D341Med (cell line): ENCODE measurements at regions not wholly inside any gene's neighbourhood (a gene's known extent, or its start where the extent isn't known, plus 50 kb on each side); places are given as distances from the start of the nearest gene placed in this dataset.
"Not testable (repeated sequence)": the region's sequence is repeated elsewhere in the genome, so short reads cannot be mapped to it uniquely, and the experiment has no call there.

Experiments used
- DNase-seq: peaks from one replicate; pipeline ENCODE4 v3.0.0; 2012; ENCODE audit warnings: low spot score

- peak; percentile 32 for DNase-seq
Observed at GRCh38 chr14:85883101-85883500, 353.2 kb downstream of the FLRT2 start.

- DNase-seq = no peak
Observed at GRCh38 chr14:85881935-85882334, 352.0 kb downstream of the FLRT2 start.

- DNase-seq = no peak
Observed at GRCh38 chr14:85878874-85879273, 348.9 kb downstream of the FLRT2 start.

- peak; percentile 78 for DNase-seq
Observed at GRCh38 chr14:85873006-85873405, 343.1 kb downstream of the FLRT2 start.

GRCh38 chr14:85867450-85867849, 337.5 kb downstream of the FLRT2 start:
- peak; percentile 36 for DNase-seq

- DNase-seq = no peak
Observed at GRCh38 chr14:85865701-85866100, 335.8 kb downstream of the FLRT2 start.

GRCh38 chr14:85858634-85859033, 328.7 kb downstream of the FLRT2 start:
- DNase-seq = no peak

- DNase-seq = no peak
Observed at GRCh38 chr14:85856430-85856829, 326.5 kb downstream of the FLRT2 start.

- DNase-seq = no peak
Observed at GRCh38 chr14:85853996-85854526, 324.1 kb downstream of the FLRT2 start.

GRCh38 chr14:85852906-85853305, 323.0 kb downstream of the FLRT2 start:
- no peak for DNase-seq

GRCh38 chr14:85852123-85852522, 322.2 kb downstream of the FLRT2 start:
- DNase-seq = not testable (repeated sequence)

GRCh38 chr14:85830549-85830948, 300.6 kb downstream of the FLRT2 start:
- not testable (repeated sequence) for DNase-seq

GRCh38 chr14:85829601-85830000, 299.7 kb downstream of the FLRT2 start:
- not testable (repeated sequence) for DNase-seq

GRCh38 chr14:85824526-85824925, 294.6 kb downstream of the FLRT2 start:
- no peak for DNase-seq

- no peak for DNase-seq
Observed at GRCh38 chr14:85822236-85822635, 292.3 kb downstream of the FLRT2 start.

GRCh38 chr14:85817430-85817829, 287.5 kb downstream of the FLRT2 start:
- no peak for DNase-seq

GRCh38 chr14:85813040-85813439, 283.1 kb downstream of the FLRT2 start:
- DNase-seq = no peak

GRCh38 chr14:85811340-85811739, 281.4 kb downstream of the FLRT2 start:
- no peak for DNase-seq

- no peak for DNase-seq
Observed at GRCh38 chr14:85799668-85800067, 269.7 kb downstream of the FLRT2 start.

- no peak for DNase-seq
Observed at GRCh38 chr14:85798856-85799255, 268.9 kb downstream of the FLRT2 start.

GRCh38 chr14:85793533-85793932, 263.6 kb downstream of the FLRT2 start:
- DNase-seq = no peak

GRCh38 chr14:85789506-85789905, 259.6 kb downstream of the FLRT2 start:
- no peak for DNase-seq

- DNase-seq = no peak
Observed at GRCh38 chr14:85788470-85789233, 258.7 kb downstream of the FLRT2 start.

GRCh38 chr14:85766295-85766694, 236.4 kb downstream of the FLRT2 start:
- no peak for DNase-seq
